GM12891 (cell line): ENCODE measurements at regions not wholly inside any gene's neighbourhood (a gene's known extent, or its start where the extent isn't known, plus 50 kb on each side); places are given as distances from the start of the nearest gene placed in this dataset.

Experiments used
- PAX5 ChIP-seq: IDR thresholded peaks from 2 replicates; pipeline ENCODE4 v1.6.1; 2011; ENCODE audit warnings: low read length, moderate library complexity, mild to moderate bottlenecking; ENCODE audit not compliant: insufficient read depth, severe bottlenecking
- POLR2A ChIP-seq: IDR thresholded peaks from 2 replicates; pipeline ENCODE4 v1.6.1; 2011; ENCODE audit warnings: low read depth, low read length, control low read depth
- POLR2AphosphoS5 ChIP-seq: IDR thresholded peaks from 2 replicates; pipeline ENCODE4 v1.6.1; 2011; ENCODE audit warnings: low read depth, low read length, control low read depth
- POU2F2 ChIP-seq: IDR thresholded peaks from 2 replicates; pipeline ENCODE4 v1.6.1; 2011; ENCODE audit warnings: low read depth, mild to moderate bottlenecking, control low read depth, low read length, moderate library complexity
- SPI1 ChIP-seq: IDR thresholded peaks from 2 replicates; pipeline ENCODE4 v1.6.1; 2011; ENCODE audit warnings: low read depth, low read length, control low read depth
- TAF1 ChIP-seq: IDR thresholded peaks from 2 replicates; pipeline ENCODE4 v1.6.1; 2011; ENCODE audit warnings: low read depth, low read length, control low read depth

DNA sequence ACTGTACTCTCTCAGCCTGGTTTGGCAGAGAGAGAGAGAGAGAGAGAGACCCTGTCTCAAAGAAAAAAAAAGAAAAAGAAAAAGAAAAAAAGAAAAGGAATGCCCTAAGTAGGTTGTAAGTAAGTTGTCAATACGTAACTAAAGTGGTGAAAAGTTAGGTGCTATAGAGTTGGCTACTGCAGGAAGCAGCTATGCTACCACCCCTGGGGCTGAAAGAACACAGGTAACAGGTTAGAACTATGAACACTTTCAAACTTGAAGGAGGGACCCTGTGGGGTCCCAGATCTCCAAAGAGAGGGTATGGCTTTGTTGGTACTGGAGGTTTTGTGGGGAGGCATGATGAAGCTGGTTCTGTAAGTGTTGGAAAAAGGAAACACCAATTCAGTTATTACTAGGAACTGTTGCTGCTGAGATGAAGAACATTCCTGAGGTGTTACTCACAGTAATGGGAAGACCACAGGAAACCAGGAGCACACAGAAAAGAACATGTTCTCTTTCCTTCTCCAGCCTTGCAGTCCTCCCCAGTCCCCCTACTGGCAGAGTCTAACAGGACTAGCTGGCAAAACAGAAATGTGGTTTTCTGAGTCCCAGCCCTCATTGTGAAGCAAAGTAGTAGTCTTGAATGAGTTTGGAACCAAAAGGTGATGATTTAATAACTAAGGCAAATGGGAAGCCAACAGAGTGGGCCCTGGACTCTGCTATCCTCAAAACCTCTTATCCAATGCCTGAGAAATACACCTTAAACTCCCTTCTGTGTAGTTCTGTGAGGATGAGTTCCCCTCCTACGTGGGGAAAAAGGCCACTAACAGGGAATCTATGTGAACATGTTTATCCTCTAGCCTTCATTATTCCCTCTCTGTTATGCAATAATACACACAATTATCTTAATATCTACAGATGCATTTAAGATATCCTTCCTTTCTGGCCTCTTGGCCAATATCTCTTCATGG is 427.0 kb upstream of the DDI1 start:
- no peak for TF ChIP-seq POLR2AphosphoS5
- TF ChIP-seq POLR2A: no peak
- no peak for TF ChIP-seq TAF1
- no peak for TF ChIP-seq POU2F2
- TF ChIP-seq PAX5: no peak
- TF ChIP-seq SPI1: no peak
